ENCODE measurements at regions not wholly inside any gene's neighbourhood (a gene's known extent, or its start where the extent isn't known, plus 50 kb on each side); places are given as distances from the start of the nearest gene placed in this dataset.
A peak's percentile ranks its signal among the peaks of the same experiment; 100 is the strongest.

DNA sequence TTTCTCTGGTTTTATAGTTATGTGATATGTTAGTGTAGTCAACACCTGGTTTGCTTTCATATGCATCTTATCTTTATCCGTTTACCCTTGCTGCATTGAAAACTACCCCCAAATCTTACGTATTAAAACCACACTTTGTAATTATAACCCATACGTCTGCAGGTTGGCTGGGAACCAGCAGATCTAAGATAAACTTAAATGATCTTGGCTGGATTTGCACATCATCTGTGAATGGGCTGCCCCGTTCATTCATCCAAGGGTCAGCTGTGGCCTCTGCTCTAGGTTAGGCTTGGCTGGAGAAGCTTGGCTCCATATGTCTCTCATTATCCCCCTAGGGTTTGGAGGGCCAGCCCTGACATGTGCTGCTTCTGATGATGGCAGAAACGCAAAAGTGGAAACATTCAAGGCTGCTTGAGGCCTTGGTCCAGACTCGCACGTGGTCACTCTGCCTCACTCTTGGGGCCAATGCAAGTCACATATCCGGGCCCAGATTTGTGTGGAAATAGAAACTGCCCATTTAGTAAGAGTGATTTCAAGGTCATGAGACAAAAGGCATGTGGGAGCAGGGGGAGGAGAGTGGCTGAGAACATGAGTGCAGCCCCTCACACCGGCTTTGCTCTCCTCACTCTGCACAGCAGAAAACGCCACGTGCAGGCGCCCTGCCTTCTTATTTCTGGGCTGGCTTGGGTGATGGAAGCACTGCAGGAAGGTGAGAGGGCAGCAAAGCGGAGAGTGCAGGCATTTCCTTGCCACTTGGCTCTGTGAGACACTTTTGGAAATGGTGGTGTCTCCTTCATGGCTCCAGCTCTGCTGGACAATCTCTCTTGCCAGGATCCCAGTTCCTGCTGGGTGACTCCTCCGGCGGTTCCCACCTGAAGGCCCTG, 553.8 kb downstream of the GLRX3 start:
- DNase-seq, result no peak

DNA sequence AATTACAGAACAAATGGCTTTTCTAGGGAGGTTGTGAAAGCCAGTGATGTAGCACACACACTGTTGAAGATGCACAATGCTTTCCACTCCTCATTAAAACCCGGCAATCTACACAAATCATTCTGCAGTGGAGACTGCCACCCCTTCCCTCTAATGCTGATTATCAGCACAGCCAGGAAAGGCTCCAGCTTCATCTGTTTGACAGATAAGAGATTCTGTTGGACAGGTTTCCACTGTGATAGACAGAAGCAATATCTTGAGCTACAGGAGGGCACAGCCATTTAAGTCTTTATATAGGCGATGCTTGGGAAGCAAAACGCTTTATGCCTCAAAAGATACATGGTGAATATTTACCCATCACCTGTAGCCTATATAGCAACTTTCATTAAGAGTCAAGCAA, 555.6 kb downstream of the GLRX3 start:
- DNase-seq, result no peak

DNA sequence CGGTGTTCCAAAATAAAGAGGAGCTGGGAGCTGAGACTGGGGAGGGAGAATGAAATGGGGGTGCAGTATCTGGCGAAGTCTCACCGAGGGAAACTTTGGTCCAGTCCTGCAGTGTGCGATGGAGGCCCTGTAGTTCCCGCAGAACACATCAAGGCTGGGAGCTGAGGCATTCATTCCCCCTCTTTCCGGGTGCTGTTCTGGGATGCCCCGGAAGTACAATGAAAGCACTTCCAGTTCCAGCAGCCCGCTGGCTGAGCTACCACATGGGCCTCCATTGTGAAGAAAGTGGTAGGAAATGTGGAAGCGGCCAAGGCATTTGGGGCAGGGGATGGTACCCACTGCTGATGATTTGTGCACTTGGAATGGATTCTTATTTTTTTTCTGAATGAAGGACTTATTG, 560.7 kb downstream of the GLRX3 start:
- no peak for DNase-seq

DNA sequence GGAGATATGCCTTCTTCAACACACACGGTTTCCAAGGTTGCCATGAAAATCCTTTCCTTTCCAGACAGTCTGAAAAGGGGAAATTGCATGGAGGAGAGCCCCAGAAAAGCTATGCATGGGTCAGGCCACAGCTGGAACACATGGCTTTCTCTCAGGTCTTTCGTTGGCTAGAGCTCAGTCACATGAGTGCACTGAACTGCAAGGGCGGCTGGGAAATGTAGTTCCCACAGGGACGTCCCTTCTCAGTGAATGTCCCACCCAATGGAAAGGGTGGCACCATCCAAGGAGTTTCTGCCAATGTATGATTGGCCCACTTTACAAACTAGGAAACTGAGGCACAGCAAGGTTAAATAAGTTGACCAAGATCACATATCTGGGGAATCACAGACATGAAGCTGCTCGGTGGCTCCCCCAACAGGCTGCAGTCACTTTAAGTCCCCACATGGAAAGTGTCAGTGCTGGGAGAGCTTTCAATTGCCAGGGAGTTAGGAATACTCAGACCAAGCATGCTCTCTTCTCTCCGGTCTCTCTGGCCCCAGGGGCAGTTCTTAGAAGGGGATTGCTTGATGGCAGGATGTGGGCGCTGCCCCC, 571.3 kb downstream of the GLRX3 start:
- no peak for DNase-seq

DNA sequence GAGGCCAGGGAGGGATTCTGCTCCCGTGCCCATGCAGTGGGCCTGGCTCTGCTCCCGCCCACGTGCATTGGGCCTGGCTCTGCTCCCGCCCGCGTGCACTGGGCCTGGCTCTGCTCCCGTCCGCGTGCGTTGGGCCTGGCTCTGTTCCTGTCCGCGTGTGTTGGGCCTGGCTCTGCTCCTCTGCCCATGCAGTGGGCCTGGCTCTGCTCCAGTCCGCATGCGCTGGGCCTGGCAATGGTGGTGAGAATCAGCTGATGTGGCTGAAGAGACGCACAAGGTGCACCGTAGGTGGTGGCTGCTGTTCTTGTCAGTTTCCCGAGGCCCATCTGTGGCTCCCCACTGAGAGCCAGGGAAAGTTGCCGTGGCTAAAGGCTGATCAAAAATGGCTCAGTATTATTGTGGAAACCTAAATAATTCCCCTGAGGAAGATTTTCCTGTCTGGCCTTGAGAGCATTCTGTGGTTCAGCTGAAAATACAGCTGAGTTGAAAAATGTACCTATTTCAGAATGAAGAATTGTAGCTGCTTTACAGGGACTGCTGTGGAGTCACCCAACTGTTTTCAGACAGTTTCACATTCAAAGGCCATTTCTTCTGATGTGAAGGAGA, 572.4 kb downstream of the GLRX3 start:
- DNase-seq, result no peak

DNA sequence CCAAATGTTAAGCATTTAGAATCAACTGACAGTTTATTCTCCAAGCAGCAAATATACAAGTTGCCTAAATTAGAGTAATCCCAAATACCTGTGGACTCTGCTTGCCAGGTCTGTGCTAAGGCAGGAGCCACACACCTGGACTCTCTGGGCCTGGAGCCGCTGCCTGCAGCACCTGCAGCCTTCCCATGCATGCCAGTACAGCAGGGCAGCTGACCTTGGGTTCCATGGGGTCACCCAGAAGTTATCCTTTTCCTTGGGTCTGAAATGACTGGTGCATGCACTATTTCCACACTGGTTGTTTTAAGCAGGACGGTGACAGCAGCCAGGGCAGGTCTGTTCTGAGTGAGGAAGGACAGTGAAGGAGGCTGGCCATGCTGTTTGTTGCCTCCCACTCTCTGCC, 573.2 kb downstream of the GLRX3 start:
- no peak for DNase-seq

DNA sequence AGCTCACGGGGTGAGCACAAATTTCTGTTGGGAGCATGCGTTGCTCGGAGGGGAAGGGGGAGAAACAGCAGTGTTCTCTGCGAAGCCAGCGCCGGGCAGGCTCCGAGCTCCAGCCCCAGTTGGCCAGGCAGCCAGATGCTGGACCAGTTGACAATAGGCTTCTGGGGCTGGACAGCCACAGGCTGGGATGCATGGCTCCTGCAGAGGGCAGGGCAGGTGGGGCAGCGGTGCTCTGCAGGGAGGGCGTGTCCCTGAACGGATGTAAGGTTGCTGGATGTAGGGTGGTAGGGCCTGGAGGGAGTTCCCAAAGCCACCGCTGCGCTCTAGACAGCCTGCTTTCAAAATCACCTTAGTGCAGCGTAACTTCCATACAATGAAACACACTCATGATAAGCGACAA, 574.9 kb downstream of the GLRX3 start:
- DNase-seq, result no peak

DNA sequence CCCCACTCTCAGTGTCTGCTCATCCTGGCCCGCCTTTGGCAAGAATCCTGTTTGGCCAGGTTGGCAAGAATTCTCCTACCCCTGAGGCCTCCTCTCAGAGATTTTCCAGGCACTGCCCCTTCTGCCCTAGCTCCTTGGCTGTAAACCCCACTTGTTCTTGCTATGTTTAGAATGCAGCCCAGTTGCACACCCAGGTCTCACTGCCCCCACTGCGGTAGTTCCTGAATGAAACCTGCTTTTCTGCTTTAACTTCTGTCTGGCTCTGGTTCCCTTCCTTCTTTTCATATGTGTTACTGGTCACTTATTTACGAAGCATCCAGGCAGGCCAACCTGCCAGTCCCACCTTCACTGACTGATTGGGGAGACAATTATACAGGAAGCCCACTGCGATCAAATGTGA, 576.9 kb downstream of the GLRX3 start:
- no peak for DNase-seq

DNA sequence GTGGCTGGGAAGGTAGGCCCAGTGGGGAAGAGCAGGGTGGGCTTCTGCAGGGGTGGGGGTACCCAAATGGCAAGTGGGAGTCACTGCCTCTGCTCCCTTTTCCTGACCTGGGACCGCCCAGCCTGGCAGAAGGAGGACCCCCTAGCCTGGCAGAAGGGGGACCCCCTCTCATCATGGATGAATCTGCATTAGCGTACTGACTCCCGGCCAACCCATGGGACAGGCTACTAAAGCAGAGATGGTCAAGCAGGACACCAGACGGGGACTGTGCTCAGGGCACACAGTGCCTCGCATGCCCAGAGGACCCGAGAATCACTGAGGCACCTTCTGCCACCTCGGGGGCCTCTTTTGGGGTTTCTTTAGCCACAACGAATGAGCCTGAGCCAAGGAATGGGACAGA, 577.5 kb downstream of the GLRX3 start:
- DNase-seq, result no peak

DNA sequence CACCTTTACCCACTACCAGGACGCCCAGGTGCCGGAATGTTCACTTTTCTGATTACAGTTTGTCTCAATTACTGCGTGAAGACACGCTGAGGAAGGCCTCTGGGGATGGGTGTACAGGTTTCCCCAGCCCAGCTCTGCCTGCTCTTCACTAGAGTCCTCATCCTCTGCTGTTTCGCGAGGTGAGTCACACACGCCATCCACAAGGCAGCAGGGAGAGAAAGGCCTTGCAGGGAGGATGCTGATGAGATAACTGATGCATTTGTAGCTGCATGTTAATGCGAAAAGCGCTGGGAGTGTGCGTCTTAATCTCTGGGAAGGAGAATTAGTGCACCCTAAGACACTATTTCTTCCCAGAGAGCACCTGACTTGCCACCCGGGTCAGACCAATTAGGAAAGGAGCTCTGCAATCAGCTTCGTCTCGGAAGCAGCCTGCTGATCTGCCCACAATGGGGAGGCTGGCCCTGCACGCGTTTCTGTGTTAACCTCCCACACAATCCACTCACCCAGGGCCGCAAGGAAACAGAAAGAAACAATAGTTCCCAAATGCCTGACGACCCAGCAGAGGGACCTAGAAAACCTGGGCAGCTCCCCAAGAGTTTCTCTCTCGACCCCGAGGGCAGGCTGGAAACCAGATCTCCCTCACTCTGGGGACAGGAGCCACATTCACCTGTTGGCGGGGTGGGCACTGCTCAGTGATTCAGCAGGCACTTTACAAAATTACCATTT, 578.7 kb downstream of the GLRX3 start:
- no peak for DNase-seq

DNA sequence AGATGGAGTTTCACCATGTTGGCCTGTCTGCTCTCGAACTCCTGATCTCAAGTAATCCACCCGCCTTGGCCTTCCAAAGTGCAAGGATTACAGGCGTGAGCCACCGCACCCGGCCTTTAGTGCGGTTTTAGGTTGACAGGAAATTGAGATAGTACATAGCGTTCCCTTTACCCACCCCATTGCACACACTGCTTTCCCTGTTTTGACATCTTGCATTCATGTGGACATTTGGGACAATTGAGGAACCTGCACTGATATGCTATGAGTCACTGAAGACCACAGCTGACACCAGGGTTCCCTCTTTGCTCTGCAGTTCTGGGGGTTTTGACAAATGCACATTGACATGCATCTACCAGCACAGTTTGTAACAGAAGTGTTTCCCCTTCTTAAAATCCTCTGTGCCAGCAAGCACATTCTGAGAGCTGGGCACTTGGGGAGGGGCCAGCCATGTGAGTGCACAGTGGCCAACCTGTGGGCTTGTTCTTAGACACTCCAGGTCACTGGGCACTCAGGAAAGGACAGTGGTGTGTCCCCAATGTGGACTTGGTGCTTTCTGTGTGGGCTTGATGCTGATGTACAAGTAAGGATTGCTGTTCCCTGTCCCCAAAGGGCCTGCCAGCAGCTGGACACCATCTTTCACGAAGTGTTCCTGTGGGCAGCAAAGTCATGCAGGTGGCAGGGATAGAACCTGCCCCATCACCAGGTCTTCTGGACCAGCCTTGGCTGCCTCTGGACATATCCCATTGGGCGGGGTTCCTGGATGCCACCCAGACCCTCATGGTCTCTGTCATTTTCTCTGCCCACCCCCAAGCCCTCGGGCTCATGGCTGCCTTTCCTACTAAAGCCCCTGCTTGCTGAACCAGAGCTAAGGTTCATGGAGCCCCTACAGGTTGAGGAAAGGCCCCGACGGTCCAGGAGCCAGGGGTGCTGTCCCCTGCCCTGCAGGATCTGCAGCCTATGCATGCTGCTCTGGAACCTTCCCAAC, 579.8 kb downstream of the GLRX3 start:
- no peak for DNase-seq

DNA sequence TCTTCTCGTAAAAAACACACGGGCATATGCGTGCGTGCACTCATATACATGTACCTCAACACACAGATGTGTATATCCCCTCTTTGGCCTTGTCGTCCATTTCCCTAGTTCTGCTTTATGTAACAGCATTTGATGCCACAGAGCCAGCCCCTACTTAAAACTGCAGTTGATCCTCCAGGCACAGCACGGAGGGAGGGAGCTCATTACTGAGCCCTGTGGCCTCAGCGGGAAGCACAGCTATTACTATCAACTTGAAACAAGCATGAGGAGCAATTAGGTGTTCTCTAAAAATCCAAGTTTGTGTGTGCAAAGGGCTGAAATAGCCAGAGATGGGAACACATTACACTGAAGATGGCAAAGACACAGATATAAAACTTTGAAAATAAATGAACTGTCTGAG, 580.9 kb downstream of the GLRX3 start:
- no peak for DNase-seq

DNA sequence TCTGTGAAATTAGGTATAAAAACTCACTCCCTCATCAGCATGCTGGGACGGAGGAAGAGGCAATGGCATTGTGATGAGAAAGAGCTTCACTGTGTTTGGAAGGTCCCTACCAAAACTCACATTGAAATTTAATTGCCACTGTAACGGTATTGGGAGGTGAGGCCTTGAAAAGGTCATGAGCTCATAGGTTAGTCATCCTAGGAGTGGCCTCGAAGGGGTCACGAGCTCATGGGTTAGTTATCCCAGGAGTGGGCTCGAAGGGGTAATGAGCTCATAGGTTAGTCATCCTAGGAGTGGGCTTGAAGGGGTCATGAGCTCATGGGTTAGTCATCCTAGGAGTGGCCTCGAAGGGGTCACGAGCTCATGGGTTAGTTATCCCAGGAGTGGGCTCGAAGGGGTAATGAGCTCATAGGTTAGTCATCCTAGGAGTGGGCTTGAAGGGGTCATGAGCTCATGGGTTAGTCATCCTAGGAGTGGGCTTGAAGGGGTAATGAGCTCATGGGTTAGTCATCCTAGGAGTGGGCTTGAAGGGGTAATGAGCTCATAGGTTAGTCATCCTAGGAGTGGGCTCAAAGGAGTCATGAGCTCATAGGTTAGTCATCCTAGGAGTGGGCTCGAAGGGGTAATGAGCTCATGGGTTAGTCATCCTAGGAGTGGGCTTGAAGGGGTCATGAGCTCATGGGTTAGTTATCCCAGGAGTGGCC, 582.7 kb downstream of the GLRX3 start:
- DNase-seq, result peak; percentile 5

DNA sequence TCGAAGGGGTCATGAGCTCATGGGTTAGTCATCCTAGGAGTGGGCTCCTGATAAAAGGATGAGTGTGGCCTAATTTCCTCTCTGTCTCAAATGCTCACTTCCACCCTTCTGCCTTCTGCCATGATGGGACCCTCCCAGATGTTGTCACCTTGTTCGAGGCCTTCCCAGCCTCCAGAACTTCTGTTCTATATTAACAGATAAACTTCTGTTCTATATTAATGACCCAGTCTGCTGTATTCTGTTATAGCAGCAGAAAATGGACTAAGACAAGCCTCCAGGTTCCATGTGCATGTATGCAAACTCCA, 583.2 kb downstream of the GLRX3 start:
- DNase-seq, result no peak

DNA sequence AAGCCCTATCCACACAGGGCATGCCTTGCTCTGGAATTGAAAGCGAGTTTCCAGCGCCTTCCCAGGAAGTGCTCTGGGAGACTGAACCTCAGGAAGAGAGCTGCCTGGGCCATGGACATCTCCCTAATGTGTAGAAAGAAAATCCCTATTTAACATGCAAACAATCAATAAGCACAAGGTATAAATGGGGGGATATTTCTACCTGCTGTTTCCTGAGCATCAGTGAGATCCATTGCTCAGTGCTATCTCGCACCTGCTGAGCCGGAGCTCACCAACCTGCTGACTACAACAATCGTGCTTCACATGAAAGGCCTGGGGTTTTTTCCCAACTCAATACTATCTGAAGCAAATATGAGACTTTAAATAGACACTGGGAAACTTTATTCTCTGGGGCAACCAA, 584.0 kb downstream of the GLRX3 start:
- no peak for DNase-seq

DNA sequence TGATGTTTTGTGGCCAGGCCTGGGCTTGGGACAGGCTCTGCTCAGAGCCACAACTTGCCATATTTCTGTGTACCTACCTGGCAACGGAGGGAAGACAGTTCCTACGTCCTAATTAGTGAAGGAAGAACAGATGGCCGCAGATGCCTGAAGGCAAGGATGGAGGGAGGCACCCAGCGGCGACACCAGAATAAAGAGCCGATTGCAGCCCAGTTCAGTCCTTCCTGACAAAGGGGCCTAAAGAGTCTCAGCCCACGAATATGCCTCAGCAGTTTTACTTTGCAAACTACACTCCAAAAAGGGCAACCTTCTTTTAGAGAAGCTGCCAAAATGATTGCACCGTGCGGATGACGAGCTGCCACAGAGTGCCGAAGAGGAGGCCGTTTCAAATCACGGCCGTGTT, 585.8 kb downstream of the GLRX3 start:
- DNase-seq, result no peak

DNA sequence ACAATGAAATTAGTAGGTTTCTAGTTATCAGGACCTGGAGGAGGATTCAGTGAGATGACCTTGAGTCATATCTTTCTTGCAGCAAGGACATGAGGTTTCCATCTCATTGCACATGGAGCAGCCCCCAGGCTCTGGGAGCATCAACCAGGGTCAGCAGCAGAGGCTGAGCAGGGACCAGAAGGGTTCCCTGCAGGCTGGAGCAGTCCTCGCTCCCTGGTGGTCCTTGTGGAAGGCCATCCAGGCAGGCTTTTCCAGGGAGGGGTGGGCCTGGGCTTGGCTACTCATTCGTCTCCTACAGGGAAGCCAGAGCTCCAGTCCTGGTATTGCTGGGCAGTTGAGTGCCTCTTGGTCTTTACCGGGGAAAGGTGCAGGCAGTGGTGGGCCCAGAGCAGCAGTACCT, 587.5 kb downstream of the GLRX3 start:
- DNase-seq, result no peak

DNA sequence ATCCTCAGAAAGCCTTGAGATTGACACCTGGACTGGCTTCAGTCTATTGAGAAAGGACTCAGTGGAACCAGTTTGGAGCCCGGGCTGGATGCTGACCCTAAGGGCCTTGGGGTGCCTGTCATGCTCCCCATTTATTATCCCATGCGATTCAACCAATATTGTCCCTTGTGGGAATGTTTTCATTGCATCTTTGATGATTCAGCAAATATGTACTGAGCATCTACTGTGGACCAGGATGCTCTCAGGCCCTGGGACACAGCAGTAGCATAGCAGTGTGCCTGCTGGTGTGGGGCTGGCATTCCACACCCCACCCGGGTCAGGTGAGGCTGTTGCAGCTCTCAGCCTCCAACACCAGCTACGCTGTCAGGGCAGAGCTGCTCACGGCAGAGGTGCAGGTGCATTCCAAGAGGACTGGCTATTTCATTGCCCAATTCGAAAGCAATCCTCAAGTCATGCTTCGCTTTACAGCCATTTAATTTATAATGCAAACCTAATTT, 586.0 kb downstream of the TCERG1L start:
- DNase-seq, result no peak

DNA sequence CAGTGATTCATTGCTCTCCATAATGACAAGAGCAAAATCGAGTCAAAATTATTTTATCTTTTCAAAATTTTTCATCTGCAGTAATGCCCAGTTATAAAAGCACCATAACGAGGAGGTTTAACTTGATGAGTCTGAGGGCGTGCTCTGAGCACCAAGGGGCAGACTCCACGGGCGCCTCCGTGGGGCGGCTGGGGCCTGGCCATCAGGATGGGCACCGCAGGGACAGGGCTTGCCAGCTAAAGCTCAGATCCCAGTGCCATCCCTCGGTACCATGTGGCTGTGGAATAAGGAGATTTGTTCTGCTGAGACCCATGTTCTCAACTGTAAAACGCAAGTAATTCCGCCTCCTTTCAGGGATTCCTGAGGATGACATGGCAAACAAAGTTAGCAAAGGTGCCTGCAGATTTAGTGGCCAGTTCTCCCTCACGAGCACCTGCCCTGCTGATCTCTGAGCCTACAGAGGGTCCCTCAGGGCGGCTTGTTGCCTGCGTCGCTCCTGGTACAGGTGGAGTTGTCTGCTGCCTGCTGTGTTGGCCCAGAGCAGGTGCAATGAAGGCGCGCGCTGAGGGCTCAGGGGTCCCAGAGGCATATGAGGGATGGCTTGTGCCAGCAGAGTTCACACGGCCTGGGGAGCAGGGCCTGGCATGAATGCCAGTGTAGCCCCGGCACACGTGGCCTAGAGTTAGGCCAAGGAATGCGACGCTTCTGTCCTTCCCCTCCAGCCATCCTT, 584.4 kb downstream of the TCERG1L start:
- DNase-seq, result no peak

DNA sequence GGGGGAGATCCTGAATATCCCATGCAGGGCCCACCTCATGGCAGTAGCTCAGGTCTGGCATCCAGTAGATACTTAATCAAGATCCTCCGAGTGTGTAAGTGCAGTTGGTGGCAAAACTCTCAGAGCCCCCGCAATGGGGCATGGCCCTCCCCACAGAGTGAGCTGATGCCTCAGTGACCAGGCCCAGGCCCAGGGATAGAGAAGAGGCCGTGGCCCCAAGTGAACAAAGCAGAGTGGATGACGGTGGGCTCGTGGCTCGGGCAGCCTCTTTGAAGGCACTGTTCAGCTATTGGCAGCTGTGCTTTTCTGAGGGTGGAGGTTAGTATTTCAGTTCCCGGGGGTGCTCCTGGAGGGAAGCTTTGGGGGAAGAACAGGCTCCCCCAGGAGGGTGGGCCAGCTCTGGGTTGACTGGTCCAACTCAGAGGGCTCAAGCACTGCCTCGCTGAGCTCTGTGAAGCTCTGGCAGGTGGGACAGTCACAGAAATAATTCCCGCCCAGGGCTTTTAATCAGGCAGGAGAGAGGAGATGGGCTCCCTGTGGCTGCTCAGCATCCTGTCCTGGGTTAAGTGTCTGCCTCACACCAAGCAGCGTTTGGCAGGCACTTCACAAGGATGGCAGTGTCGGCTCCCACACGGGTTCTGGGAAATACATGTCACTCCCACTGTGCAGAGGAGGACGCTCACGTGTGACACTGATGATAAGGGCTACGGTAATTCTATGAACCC, 583.6 kb downstream of the TCERG1L start:
- no peak for DNase-seq
